ENCODE measurements at regions not wholly inside any gene's neighbourhood (a gene's known extent, or its start where the extent isn't known, plus 50 kb on each side); places are given as distances from the start of the nearest gene placed in this dataset.

GRCh38 chr11:32309530-32310213, 125.7 kb downstream of the WT1 start:
- DNase-seq (ENCODE audit: low spot score), result no peak
- in situ Hi-C loops (cut with MboI; ENCODE audit: low pct_unique_long_range_greater_than_20kb, low sequenced_read_pairs, unreplicated experiment), result no loop called here
- TF ChIP-seq CTCF (IDR thresholded peaks at IDR 0.05; ENCODE audit: extremely low read depth, insufficient read depth, missing control alignments), result no peak

DNA sequence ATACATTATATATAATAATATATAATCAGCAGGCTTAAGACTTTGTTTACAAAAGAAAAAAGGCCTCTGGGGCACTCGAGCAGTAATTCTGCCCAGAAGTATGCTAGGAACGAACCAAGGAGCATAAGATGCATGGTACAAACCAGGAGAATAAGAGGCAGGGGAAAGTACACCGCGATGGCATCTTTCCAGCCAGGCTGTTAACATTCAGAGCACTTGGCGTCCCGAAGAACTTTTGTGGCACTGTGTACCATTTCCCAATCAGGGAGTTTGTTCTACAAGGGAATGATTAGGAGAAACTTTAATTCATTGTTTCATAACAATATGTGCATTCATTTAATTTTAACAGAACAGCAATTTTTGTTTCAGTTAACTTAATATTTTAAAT, 125.1 kb downstream of the WT1 start:
- TF ChIP-seq CTCF (IDR thresholded peaks at IDR 0.05; ENCODE audit: extremely low read depth, insufficient read depth, missing control alignments), result no peak
- in situ Hi-C loops (cut with MboI; ENCODE audit: low pct_unique_long_range_greater_than_20kb, low sequenced_read_pairs, unreplicated experiment), result no loop called here
- no peak for DNase-seq (ENCODE audit: low spot score)

DNA sequence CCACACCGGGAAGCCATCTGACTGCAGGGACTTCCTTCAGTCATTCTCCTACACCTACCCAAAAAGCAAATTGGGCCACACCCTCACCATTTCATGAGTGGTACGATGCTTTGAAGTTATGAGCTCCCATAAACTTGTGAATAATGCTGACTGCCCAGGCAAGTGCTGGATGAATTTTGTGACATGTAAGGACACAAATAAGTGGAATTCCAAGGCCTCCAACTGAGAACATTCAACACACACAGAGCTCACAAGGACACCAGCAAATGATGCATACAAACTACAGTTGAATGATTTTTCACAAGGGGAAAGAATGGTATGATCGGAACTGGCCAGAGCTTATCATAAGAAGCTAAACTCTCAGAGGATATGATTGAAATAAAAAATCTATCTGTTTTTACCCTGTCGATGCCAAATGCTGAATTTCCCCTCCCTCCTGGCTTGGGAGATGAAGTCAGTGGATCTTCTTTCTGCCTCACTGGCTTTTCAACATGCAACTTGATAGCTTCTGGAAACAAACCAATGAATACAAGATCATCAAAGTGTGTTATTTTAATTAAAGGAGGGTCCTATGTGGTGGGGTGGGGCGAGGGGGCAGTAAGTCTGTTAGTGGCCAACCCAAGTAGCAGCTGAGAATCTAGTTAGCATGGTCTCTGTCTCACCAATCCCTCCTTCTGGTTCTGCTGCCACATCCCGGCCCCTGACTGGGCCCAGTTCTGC, 123.8 kb downstream of the WT1 start:
- no peak for TF ChIP-seq CTCF (IDR thresholded peaks at IDR 0.05; ENCODE audit: extremely low read depth, insufficient read depth, missing control alignments)
- DNase-seq (ENCODE audit: low spot score), result no peak
- in situ Hi-C loops (cut with MboI; ENCODE audit: low pct_unique_long_range_greater_than_20kb, low sequenced_read_pairs, unreplicated experiment), result no loop called here

- no peak for DNase-seq (ENCODE audit: low spot score)
- in situ Hi-C loops (cut with MboI; ENCODE audit: low pct_unique_long_range_greater_than_20kb, low sequenced_read_pairs, unreplicated experiment), result no loop called here
- no peak for TF ChIP-seq CTCF (IDR thresholded peaks at IDR 0.05; ENCODE audit: extremely low read depth, insufficient read depth, missing control alignments)
Measured at GRCh38 chr11:32312206-32312817, 123.0 kb downstream of the WT1 start.

GRCh38 chr11:32312865-32313403, 122.4 kb downstream of the WT1 start:
- peak; percentile 57 for TF ChIP-seq CTCF (IDR thresholded peaks at IDR 0.05; ENCODE audit: extremely low read depth, insufficient read depth, missing control alignments)
- in situ Hi-C loops (cut with MboI; ENCODE audit: low pct_unique_long_range_greater_than_20kb, low sequenced_read_pairs, unreplicated experiment), result no loop called here
- peak; percentile 40 for DNase-seq (ENCODE audit: low spot score)

DNA sequence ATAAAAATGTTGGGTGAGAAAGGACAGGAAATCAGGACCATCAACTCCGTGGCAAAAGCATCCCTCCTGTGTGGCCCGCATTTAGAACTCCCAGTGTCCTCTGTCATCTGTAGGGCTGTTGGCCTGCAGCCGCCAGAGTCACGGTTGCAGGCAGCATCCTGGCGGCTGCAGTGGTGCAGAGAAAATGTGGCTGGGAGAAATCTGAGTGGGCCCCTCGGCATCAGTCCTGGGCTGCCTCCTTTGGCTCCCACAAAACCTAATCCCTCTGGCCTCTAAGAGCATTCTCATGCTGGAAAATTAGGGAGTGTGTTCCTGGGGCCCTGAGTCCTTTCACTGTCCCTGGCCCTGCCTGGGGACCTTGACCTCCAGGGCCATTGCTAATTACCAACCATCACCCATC, 121.9 kb downstream of the WT1 start:
- no peak for DNase-seq (ENCODE audit: low spot score)
- no peak for TF ChIP-seq CTCF (IDR thresholded peaks at IDR 0.05; ENCODE audit: extremely low read depth, insufficient read depth, missing control alignments)
- in situ Hi-C loops (cut with MboI; ENCODE audit: low pct_unique_long_range_greater_than_20kb, low sequenced_read_pairs, unreplicated experiment), result no loop called here

Data from GM13977 (cell line).